ENCODE measurements at regions not wholly inside any gene's neighbourhood (a gene's known extent, or its start where the extent isn't known, plus 50 kb on each side); places are given as distances from the start of the nearest gene placed in this dataset.

DNA sequence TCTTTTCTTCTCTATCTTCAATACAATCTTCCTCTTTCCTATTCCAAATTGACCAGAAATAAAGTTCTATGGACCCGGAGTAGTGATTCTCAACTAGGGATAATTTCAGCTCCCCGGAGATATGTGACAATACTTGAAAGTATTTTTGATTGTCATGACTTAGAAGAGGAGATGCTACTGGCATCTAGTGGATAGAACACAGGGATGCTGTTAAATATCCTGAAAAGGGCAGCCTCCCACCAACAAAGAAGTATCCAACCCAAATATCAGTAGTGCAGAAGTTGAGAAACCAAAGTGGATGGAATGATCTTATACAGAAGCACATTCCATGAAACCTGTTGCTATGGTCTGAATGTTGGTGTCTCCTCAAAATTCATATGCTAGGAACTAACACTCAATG lies 65.7 kb upstream of the NDST3 start:
- ChIA-PET POLR2A (no interaction called here), CTCF (ENCODE audit: unreplicated experiment) (no interaction called here)
- H3K4me2 ChIP-seq (ENCODE audit: low read length), result no peak overlapping the region
- H2AFZ ChIP-seq (ENCODE audit: low read length), result no peak overlapping the region
- no TSS peak for BruUV-seq (replicated peaks)
- no peak overlapping the region for H3K27ac ChIP-seq (ENCODE audit: low read depth, low read length, poor library complexity, severe bottlenecking)
- H3K9me3 ChIP-seq (ENCODE audit: low read length), result no peaks in the 10 kb centered on the region
- H3K4me1 ChIP-seq (ENCODE audit: insufficient read depth, low read length, poor library complexity, severe bottlenecking), result no peaks in the 10 kb centered on the region
- no peaks in the 10 kb centered on the region for H3K36me3 ChIP-seq (ENCODE audit: insufficient read depth, low read length)
- no peaks in the 10 kb centered on the region for H3K79me2 ChIP-seq (ENCODE audit: insufficient read depth, low read depth, low read length)
- H3K4me3 ChIP-seq (ENCODE audit: low read depth, low read length, poor library complexity, severe bottlenecking), result no peak overlapping the region
- intact Hi-C loops (cut with micrococcal nuclease; ENCODE audit: unreplicated experiment), result no loop called here
- DNase-seq (ENCODE audit: low spot score), result no peak
- H4K20me1 ChIP-seq (ENCODE audit: insufficient read depth, low read length), result no peaks in the 10 kb centered on the region
- no peaks in the 10 kb centered on the region for H3K9me2 ChIP-seq (ENCODE audit: insufficient read depth, low read length)
- TF ChIP-seq, protein P1, sequence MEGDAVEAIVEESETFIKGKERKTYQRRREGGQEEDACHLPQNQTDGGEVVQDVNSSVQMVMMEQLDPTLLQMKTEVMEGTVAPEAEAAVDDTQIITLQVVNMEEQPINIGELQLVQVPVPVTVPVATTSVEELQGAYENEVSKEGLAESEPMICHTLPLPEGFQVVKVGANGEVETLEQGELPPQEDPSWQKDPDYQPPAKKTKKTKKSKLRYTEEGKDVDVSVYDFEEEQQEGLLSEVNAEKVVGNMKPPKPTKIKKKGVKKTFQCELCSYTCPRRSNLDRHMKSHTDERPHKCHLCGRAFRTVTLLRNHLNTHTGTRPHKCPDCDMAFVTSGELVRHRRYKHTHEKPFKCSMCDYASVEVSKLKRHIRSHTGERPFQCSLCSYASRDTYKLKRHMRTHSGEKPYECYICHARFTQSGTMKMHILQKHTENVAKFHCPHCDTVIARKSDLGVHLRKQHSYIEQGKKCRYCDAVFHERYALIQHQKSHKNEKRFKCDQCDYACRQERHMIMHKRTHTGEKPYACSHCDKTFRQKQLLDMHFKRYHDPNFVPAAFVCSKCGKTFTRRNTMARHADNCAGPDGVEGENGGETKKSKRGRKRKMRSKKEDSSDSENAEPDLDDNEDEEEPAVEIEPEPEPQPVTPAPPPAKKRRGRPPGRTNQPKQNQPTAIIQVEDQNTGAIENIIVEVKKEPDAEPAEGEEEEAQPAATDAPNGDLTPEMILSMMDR (conservative IDR thresholded peaks at IDR 0.05; ENCODE audit: low read length), result no peak
- no peak for TF ChIP-seq EZH2phosphoT487 (IDR thresholded peaks at IDR 0.05; ENCODE audit: borderline replicate concordance, low read depth, low read length)

GRCh38 chr4:117971403-117971802 lies 62.9 kb upstream of the NDST3 start:
- H3K4me2 ChIP-seq (ENCODE audit: low read length), result no peak overlapping the region
- no peak overlapping the region for H2AFZ ChIP-seq (ENCODE audit: low read length)
- BruUV-seq (replicated peaks), result no TSS peak
- H3K9me3 ChIP-seq (ENCODE audit: low read length), result no peaks in the 10 kb centered on the region
- no peak overlapping the region for H3K4me3 ChIP-seq (ENCODE audit: low read depth, low read length, poor library complexity, severe bottlenecking)
- TF ChIP-seq, protein P1 (conservative IDR thresholded peaks at IDR 0.05; ENCODE audit: low read length), result no peak
- TF ChIP-seq EZH2phosphoT487 (IDR thresholded peaks at IDR 0.05; ENCODE audit: borderline replicate concordance, low read depth, low read length), result no peak
- no peaks in the 10 kb centered on the region for H4K20me1 ChIP-seq (ENCODE audit: insufficient read depth, low read length)
- no peaks in the 10 kb centered on the region for H3K36me3 ChIP-seq (ENCODE audit: insufficient read depth, low read length)
- H3K4me1 ChIP-seq (ENCODE audit: insufficient read depth, low read length, poor library complexity, severe bottlenecking), result no peaks in the 10 kb centered on the region
- CTCF ChIA-PET (ENCODE audit: unreplicated experiment), result no interaction called here
- H3K9me2 ChIP-seq (ENCODE audit: insufficient read depth, low read length), result no peaks in the 10 kb centered on the region
- H3K79me2 ChIP-seq (ENCODE audit: insufficient read depth, low read depth, low read length), result no peaks in the 10 kb centered on the region
- H3K27ac ChIP-seq (ENCODE audit: low read depth, low read length, poor library complexity, severe bottlenecking), result no peak overlapping the region
- POLR2A ChIA-PET, result interaction anchor here (0.6 kb wide), 1 partner anchor 15 kb away, joined by 4 read pairs; no protein-coding TSS in a partner anchor
- DNase-seq (ENCODE audit: low spot score), result no peak
- intact Hi-C loops (cut with micrococcal nuclease; ENCODE audit: unreplicated experiment), result no loop called here

DNA sequence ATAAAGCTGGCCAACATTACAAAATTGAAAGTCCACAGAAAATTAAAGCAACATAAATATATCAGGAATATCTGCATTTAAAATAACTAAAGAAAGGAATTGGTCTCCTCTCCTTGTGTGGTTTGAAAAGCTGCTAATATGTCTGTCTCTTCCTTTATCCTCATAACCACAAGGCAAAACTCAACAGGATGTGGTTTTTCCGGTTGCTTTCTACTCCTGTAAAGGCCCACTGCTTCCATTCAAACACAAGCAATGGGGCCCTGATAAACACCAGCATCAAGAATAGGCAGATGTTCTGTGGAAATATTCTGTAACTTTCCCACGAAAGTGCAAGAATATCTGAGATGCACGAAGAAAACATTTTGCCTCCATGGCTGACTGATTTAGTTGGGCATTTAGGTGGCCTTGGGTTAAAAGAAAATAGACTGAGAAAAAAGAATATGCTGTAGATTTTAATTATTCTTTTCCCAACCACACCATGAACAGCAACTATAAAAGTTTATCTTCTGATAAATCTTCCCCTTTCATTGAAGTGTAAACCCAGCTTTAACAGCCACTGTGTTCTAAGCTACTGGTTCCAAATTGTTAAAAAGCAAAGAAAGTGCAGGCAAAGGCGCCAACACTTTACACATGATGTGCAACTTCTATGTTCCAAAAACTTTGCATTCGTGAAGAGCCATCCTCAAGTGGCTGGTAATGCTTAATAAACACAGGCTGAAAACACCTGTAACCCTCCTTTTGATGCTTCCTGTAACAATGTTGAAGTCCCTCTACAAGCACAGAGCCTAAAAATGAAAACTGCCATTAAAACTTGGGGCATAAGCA lies 50.5 kb upstream of the NDST3 start:
- no peak overlapping the region for H2AFZ ChIP-seq (ENCODE audit: low read length)
- H3K27ac ChIP-seq (ENCODE audit: low read depth, low read length, poor library complexity, severe bottlenecking), result no peak overlapping the region
- no peaks in the 10 kb centered on the region for H3K4me1 ChIP-seq (ENCODE audit: insufficient read depth, low read length, poor library complexity, severe bottlenecking)
- no peaks in the 10 kb centered on the region for H3K9me2 ChIP-seq (ENCODE audit: insufficient read depth, low read length)
- H3K36me3 ChIP-seq (ENCODE audit: insufficient read depth, low read length), result no peaks in the 10 kb centered on the region
- DNase-seq (ENCODE audit: low spot score), result no peak
- H3K4me2 ChIP-seq (ENCODE audit: low read length), result no peak overlapping the region
- ChIA-PET POLR2A (no interaction called here), CTCF (ENCODE audit: unreplicated experiment) (no interaction called here)
- no peaks in the 10 kb centered on the region for H3K9me3 ChIP-seq (ENCODE audit: low read length)
- no peaks in the 10 kb centered on the region for H3K79me2 ChIP-seq (ENCODE audit: insufficient read depth, low read depth, low read length)
- TF ChIP-seq, protein P1 (conservative IDR thresholded peaks at IDR 0.05; ENCODE audit: low read length), result no peak
- no peak for TF ChIP-seq EZH2phosphoT487 (IDR thresholded peaks at IDR 0.05; ENCODE audit: borderline replicate concordance, low read depth, low read length)
- H4K20me1 ChIP-seq (ENCODE audit: insufficient read depth, low read length), result no peaks in the 10 kb centered on the region
- BruUV-seq (replicated peaks), result no TSS peak
- no peak overlapping the region for H3K4me3 ChIP-seq (ENCODE audit: low read depth, low read length, poor library complexity, severe bottlenecking)
- intact Hi-C loops (cut with micrococcal nuclease; ENCODE audit: unreplicated experiment), result no loop called here
